ENCODE measurements at regions not wholly inside any gene's neighbourhood (a gene's known extent, or its start where the extent isn't known, plus 50 kb on each side); places are given as distances from the start of the nearest gene placed in this dataset.

DNA sequence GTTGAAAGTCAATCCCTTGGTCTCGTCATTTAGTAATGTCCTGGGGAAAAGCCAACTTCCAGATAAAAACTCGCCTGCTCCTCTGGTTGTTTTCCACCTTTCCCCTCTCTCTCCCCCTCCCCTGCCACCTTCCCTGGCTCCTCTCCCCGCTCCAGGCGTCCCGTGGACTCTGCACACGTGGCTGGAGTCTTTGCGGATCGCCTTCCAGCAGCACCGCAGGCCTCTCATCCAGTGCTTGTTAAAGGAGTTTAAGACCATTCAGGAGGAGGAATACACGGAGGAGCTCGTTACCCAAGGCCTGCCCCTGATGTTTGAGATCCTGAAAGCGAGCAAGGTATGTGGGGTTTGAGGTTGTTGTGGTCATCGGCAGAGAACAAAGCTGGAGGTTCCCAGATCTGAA is 65.8 kb upstream of the PWP1 start:
- Histone ChIP-seq H3K4me2 (ENCODE audit: low read depth, low read length) (no peak overlapping the region), H3K9ac (ENCODE audit: insufficient read depth, low read depth, low read length) (no peak overlapping the region), H3K27ac (ENCODE audit: extremely low read length, insufficient read depth, low read length) (no peak overlapping the region), H3K36me3 (replicated peaks in 1 of 2; ENCODE audit: control insufficient read depth in 1 of 2, insufficient read depth in 2 of 2, low read length in 2 of 2) (peaks cover 0 to 5% of the 10 kb centered on the region in 2 experiments; a peak in 1 of 5 replicates), H3K27me3 (ENCODE audit: control insufficient read depth in 1 of 2, insufficient read depth in 2 of 2, low read length in 2 of 2) (no peaks in the 10 kb centered on the region), H3K4me3 (replicated peaks in 1 of 3; ENCODE audit: insufficient read depth in 1 of 3, low read depth in 2 of 3, low read length in 3 of 3) (no peak overlapping the region), H4K20me1 (ENCODE audit: insufficient read depth, low read length) (no peaks in the 10 kb centered on the region), H2AFZ (ENCODE audit: low read length) (no peak overlapping the region), H3K9me3 (ENCODE audit: low read length) (no peaks in the 10 kb centered on the region), H3K4me1 (ENCODE audit: insufficient read depth, low read length) (no peaks in the 10 kb centered on the region), H3K79me2 (ENCODE audit: insufficient read depth, low read length) (no peaks in the 10 kb centered on the region)
- in situ Hi-C loops (cut with HindIII; ENCODE audit: extremely low pct_ligation_motif_present, low pct_unique_long_range_greater_than_20kb) (no loop called here), intact Hi-C loops (cut with micrococcal nuclease; ENCODE audit: unreplicated experiment) (no loop called here)
- ATAC-seq (no peak), FAIRE-seq (no peak), DNase-seq (ENCODE audit: low spot score) (no peak)
- 67% methylated on average over 13 of the region's 13 CpGs for WGBS (ENCODE audit: low lambda C conversion rate)
- POLR2A ChIA-PET, result no interaction called here
- CTCF ChIA-PET (ENCODE audit: low intra/inter-chr PET ratio, low total read pairs), result no interaction called here
- BruUV-seq (replicated peaks), result no TSS peak
- TF ChIP-seq, protein P1, sequence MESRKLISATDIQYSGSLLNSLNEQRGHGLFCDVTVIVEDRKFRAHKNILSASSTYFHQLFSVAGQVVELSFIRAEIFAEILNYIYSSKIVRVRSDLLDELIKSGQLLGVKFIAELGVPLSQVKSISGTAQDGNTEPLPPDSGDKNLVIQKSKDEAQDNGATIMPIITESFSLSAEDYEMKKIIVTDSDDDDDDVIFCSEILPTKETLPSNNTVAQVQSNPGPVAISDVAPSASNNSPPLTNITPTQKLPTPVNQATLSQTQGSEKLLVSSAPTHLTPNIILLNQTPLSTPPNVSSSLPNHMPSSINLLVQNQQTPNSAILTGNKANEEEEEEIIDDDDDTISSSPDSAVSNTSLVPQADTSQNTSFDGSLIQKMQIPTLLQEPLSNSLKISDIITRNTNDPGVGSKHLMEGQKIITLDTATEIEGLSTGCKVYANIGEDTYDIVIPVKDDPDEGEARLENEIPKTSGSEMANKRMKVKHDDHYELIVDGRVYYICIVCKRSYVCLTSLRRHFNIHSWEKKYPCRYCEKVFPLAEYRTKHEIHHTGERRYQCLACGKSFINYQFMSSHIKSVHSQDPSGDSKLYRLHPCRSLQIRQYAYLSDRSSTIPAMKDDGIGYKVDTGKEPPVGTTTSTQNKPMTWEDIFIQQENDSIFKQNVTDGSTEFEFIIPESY (CRISPR knock-in tag; IDR thresholded peaks at IDR 0.05), result no peak
- TF ChIP-seq NONO (IDR thresholded peaks at IDR 0.05) (no peak), NONO (CRISPR knock-in tag; conservative IDR thresholded peaks at IDR 0.05) (no peak), ZNF749 (CRISPR knock-in tag; IDR thresholded peaks at IDR 0.05; ENCODE audit: borderline replicate concordance) (no peak), NFKBIZ (CRISPR knock-in tag; IDR thresholded peaks at IDR 0.05) (no peak), RFX3 (CRISPR knock-in tag; IDR thresholded peaks at IDR 0.05) (no peak), ARNTL (CRISPR knock-in tag; IDR thresholded peaks at IDR 0.05) (no peak), ZNF292 (CRISPR knock-in tag; IDR thresholded peaks at IDR 0.05; ENCODE audit: borderline replicate concordance, low read depth) (no peak), ZNF720 (CRISPR knock-in tag; IDR thresholded peaks at IDR 0.05) (no peak), ZNF572 (CRISPR knock-in tag; IDR thresholded peaks at IDR 0.05) (no peak), HOXA5 (CRISPR knock-in tag; IDR thresholded peaks at IDR 0.05) (no peak), CCAR2 (optimal IDR thresholded peaks at IDR 0.05; ENCODE audit: low read depth, low read length) (no peak), GLI4 (CRISPR knock-in tag; IDR thresholded peaks at IDR 0.05; ENCODE audit: borderline replicate concordance) (no peak)
- TF ChIP-seq, protein P2, sequence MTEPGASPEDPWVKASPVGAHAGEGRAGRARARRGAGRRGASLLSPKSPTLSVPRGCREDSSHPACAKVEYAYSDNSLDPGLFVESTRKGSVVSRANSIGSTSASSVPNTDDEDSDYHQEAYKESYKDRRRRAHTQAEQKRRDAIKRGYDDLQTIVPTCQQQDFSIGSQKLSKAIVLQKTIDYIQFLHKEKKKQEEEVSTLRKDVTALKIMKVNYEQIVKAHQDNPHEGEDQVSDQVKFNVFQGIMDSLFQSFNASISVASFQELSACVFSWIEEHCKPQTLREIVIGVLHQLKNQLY (CRISPR knock-in tag; IDR thresholded peaks at IDR 0.05), result no peak
- TF ChIP-seq, protein P3, sequence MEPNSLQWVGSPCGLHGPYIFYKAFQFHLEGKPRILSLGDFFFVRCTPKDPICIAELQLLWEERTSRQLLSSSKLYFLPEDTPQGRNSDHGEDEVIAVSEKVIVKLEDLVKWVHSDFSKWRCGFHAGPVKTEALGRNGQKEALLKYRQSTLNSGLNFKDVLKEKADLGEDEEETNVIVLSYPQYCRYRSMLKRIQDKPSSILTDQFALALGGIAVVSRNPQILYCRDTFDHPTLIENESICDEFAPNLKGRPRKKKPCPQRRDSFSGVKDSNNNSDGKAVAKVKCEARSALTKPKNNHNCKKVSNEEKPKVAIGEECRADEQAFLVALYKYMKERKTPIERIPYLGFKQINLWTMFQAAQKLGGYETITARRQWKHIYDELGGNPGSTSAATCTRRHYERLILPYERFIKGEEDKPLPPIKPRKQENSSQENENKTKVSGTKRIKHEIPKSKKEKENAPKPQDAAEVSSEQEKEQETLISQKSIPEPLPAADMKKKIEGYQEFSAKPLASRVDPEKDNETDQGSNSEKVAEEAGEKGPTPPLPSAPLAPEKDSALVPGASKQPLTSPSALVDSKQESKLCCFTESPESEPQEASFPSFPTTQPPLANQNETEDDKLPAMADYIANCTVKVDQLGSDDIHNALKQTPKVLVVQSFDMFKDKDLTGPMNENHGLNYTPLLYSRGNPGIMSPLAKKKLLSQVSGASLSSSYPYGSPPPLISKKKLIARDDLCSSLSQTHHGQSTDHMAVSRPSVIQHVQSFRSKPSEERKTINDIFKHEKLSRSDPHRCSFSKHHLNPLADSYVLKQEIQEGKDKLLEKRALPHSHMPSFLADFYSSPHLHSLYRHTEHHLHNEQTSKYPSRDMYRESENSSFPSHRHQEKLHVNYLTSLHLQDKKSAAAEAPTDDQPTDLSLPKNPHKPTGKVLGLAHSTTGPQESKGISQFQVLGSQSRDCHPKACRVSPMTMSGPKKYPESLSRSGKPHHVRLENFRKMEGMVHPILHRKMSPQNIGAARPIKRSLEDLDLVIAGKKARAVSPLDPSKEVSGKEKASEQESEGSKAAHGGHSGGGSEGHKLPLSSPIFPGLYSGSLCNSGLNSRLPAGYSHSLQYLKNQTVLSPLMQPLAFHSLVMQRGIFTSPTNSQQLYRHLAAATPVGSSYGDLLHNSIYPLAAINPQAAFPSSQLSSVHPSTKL (CRISPR knock-in tag; IDR thresholded peaks at IDR 0.05), result no peak
- TF ChIP-seq, protein P4, sequence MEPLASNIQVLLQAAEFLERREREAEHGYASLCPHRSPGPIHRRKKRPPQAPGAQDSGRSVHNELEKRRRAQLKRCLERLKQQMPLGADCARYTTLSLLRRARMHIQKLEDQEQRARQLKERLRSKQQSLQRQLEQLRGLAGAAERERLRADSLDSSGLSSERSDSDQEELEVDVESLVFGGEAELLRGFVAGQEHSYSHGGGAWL (CRISPR knock-in tag; IDR thresholded peaks at IDR 0.05), result no peak
